Ishikawa (cell line): ENCODE measurements at regions not wholly inside any gene's neighbourhood (a gene's known extent, or its start where the extent isn't known, plus 50 kb on each side); places are given as distances from the start of the nearest gene placed in this dataset.

Experiments
- CREB1 ChIP-seq: IDR thresholded peaks from 2 replicates; pipeline ENCODE4 v1.6.1; 2012; ENCODE audit warnings: low read depth
- FOXM1 ChIP-seq: IDR thresholded peaks from 2 replicates; pipeline ENCODE4 v1.6.1; 2012; ENCODE audit warnings: low read depth, borderline replicate concordance
- NFIC ChIP-seq: IDR thresholded peaks from 2 replicates; pipeline ENCODE4 v1.6.1; 2012
- RAD21 ChIP-seq: IDR thresholded peaks from 2 replicates; pipeline ENCODE4 v1.6.1; 2012; ENCODE audit warnings: low read depth
- TAF1 ChIP-seq: IDR thresholded peaks from 2 replicates; pipeline ENCODE4 v1.6.1; 2012; ENCODE audit warnings: low read depth, mild to moderate bottlenecking
- TCF12 ChIP-seq: IDR thresholded peaks from 2 replicates; pipeline ENCODE4 v1.6.1; 2012; ENCODE audit warnings: low read depth
- TEAD4 ChIP-seq: IDR thresholded peaks from 2 replicates; pipeline ENCODE4 v1.6.1; 2012
- TF ChIP-seq, protein P1 (sequence below): IDR thresholded peaks from 2 replicates; pipeline ENCODE4 v1.6.1; 2012
- TF ChIP-seq, protein P2 (sequence below): IDR thresholded peaks from 2 replicates; pipeline ENCODE4 v1.6.1; 2012; ENCODE audit warnings: low read depth, mild to moderate bottlenecking
- TF ChIP-seq, protein P3 (sequence below): IDR thresholded peaks from 2 replicates; pipeline ENCODE4 v1.6.1; 2012

DNA sequence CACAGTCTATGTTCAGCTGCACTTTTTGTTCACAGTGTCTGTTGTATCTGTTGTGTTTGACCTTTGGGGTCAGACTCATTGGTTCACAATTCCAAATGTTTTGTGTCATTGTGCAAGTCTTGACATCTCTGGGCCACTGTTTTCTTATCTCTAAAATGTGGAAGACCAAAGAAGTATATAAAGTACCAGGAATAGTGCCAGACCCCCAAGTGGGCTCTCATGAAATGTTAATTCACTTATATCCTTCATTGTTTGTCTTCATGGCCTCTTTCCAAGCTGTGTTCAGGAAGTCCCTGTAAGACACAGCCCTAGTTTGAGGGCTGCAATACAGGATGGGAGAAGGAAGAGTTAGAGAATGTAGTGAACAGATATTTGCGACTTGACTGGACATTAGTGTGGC is 468.3 kb upstream of the BOD1L1 start:
- TF ChIP-seq, protein P1, sequence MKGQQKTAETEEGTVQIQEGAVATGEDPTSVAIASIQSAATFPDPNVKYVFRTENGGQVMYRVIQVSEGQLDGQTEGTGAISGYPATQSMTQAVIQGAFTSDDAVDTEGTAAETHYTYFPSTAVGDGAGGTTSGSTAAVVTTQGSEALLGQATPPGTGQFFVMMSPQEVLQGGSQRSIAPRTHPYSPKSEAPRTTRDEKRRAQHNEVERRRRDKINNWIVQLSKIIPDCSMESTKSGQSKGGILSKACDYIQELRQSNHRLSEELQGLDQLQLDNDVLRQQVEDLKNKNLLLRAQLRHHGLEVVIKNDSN, result no peak
- TF ChIP-seq TAF1 (no peak), RAD21 (no peak), CREB1 (no peak), TEAD4 (no peak), TCF12 (no peak), NFIC (no peak), FOXM1 (no peak)
- TF ChIP-seq, protein P2, sequence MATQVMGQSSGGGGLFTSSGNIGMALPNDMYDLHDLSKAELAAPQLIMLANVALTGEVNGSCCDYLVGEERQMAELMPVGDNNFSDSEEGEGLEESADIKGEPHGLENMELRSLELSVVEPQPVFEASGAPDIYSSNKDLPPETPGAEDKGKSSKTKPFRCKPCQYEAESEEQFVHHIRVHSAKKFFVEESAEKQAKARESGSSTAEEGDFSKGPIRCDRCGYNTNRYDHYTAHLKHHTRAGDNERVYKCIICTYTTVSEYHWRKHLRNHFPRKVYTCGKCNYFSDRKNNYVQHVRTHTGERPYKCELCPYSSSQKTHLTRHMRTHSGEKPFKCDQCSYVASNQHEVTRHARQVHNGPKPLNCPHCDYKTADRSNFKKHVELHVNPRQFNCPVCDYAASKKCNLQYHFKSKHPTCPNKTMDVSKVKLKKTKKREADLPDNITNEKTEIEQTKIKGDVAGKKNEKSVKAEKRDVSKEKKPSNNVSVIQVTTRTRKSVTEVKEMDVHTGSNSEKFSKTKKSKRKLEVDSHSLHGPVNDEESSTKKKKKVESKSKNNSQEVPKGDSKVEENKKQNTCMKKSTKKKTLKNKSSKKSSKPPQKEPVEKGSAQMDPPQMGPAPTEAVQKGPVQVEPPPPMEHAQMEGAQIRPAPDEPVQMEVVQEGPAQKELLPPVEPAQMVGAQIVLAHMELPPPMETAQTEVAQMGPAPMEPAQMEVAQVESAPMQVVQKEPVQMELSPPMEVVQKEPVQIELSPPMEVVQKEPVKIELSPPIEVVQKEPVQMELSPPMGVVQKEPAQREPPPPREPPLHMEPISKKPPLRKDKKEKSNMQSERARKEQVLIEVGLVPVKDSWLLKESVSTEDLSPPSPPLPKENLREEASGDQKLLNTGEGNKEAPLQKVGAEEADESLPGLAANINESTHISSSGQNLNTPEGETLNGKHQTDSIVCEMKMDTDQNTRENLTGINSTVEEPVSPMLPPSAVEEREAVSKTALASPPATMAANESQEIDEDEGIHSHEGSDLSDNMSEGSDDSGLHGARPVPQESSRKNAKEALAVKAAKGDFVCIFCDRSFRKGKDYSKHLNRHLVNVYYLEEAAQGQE, result no peak
- TF ChIP-seq, protein P3, sequence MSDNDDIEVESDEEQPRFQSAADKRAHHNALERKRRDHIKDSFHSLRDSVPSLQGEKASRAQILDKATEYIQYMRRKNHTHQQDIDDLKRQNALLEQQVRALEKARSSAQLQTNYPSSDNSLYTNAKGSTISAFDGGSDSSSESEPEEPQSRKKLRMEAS, result no peak
